ENCODE measurements at regions not wholly inside any gene's neighbourhood (a gene's known extent, or its start where the extent isn't known, plus 50 kb on each side); places are given as distances from the start of the nearest gene placed in this dataset.

DNA sequence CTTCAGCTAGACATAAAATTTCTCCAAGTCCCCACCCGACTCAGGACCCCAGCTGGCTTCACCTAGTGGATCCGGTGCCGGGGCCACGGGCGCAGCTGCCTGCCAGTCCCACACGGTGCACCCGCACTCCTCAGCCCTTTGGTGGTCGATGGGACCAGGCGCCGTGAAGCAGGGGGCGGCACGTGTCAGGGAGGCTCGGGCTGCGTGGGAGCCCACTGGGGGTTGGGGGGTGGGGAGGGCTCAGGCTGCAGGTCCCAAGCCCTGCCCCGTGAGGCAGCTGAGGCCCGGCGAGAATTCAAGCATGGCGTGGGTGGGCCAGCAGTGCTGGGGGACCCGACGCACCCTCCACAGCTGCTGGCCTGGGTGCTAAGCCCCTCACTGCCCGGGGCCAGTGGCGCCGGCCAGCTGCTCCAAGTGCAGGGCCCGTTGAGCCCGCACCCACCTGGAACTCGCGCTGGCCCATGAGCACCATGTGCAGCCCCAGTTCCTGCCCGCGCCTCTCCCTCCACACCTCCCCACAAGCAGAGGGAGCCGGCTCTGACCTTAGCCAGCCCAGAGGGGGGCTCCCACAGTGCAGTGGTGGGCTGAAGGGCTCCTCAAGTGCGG is 747.0 kb downstream of the FAM181B start:
- no peak for TF ChIP-seq POLR2A (IDR thresholded peaks at IDR 0.05)
- TF ChIP-seq, protein P1, sequence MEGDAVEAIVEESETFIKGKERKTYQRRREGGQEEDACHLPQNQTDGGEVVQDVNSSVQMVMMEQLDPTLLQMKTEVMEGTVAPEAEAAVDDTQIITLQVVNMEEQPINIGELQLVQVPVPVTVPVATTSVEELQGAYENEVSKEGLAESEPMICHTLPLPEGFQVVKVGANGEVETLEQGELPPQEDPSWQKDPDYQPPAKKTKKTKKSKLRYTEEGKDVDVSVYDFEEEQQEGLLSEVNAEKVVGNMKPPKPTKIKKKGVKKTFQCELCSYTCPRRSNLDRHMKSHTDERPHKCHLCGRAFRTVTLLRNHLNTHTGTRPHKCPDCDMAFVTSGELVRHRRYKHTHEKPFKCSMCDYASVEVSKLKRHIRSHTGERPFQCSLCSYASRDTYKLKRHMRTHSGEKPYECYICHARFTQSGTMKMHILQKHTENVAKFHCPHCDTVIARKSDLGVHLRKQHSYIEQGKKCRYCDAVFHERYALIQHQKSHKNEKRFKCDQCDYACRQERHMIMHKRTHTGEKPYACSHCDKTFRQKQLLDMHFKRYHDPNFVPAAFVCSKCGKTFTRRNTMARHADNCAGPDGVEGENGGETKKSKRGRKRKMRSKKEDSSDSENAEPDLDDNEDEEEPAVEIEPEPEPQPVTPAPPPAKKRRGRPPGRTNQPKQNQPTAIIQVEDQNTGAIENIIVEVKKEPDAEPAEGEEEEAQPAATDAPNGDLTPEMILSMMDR (IDR thresholded peaks at IDR 0.05): no peak

Data from adrenal gland (tissue), 5 donors.